B cell (primary cell): ENCODE measurements at regions not wholly inside any gene's neighbourhood (a gene's known extent, or its start where the extent isn't known, plus 50 kb on each side); places are given as distances from the start of the nearest gene placed in this dataset.
"Not testable (repeated sequence)": the region's sequence is repeated elsewhere in the genome, so short reads cannot be mapped to it uniquely, and the experiment has no call there.

Experiments
- ATAC-seq: fragments of 200-7000 bp; cut with Tn5 transposase; one replicate; pipeline ENCODE4 v1.10.0; 2021; ENCODE audit warnings: low read depth, mild to moderate bottlenecking, moderate number of reproducible peaks, moderate library complexity
- CTCF ChIA-PET: fragments of 350-600 bp; sonication (Branson Sonifier 250); formaldehyde crosslinking; loops from one replicate; lab custom pipeline; 2021; ENCODE audit warnings: antibody characterized with exemption, inconsistent platforms; lab: Charles Lee
- POLR2A ChIA-PET: fragments of 350-600 bp; sonication (Branson Sonifier 250); formaldehyde crosslinking; loops from one replicate; lab custom pipeline; 2021; ENCODE audit warnings: antibody characterized with exemption; lab: Charles Lee
- DNase-seq: peaks from one replicate; pipeline ENCODE4 v3.0.0; 2013
- H2AFZ ChIP-seq: 2 replicates; pipeline ENCODE4 v1.6.1; 2012; ENCODE audit warnings: mild to moderate bottlenecking, low read depth, low read length; ENCODE audit not compliant: insufficient read depth, poor library complexity, severe bottlenecking
- H3K27ac ChIP-seq, 2 donors: 1 replicate in 1 of 2; 2 replicates in 1 of 2; pipeline ENCODE4 v1.5.1; 2012 to 2013; ENCODE audit warnings: low read length in 2 of 2, mild to moderate bottlenecking in 2 of 2, moderate library complexity in 1 of 2
- H3K27me3 ChIP-seq, 4 experiments: fragments of 200-600 bp in 1 of 4; sonication (generic) in 1 of 4; replicated peaks in 1 of 4; 1 replicate in 2 of 4; 2 replicates in 2 of 4; pipeline versions ENCODE4 v1.6.1 to v1.7.0; 2013 to 2016; ENCODE audit warnings: low read length in 3 of 4, mild to moderate bottlenecking in 2 of 4, mixed read lengths in 1 of 4, moderate library complexity in 1 of 4; ENCODE audit not compliant: insufficient read depth in 4 of 4, control insufficient read depth in 3 of 4; ENCODE audit errors: control extremely low read depth in 1 of 4
- H3K36me3 ChIP-seq, 2 experiments: replicated peaks in 1 of 2; 1 replicate in 1 of 2; 2 replicates in 1 of 2; pipeline versions ENCODE4 v1.6.1 to v1.7.1; 2013; ENCODE audit warnings: low read length in 1 of 2; ENCODE audit not compliant: insufficient read depth in 2 of 2, control insufficient read depth in 1 of 2; ENCODE audit errors: control extremely low read depth in 1 of 2, extremely low read depth in 1 of 2
- H3K4me1 ChIP-seq, 2 donors: fragments of 200-600 bp in 1 of 2; sonication (generic) in 1 of 2; 1 replicate in 1 of 2; 2 replicates in 1 of 2; pipeline versions ENCODE4 v1.5.1 to v1.6.1; 2013 to 2017; ENCODE audit warnings: low read length in 2 of 2; ENCODE audit not compliant: control insufficient read depth in 2 of 2, insufficient read depth in 2 of 2
- H3K4me2 ChIP-seq: replicated peaks from 2 replicates; pipeline ENCODE3; 2012; ENCODE audit warnings: mild to moderate bottlenecking, low read depth, low read length; ENCODE audit not compliant: poor library complexity, severe bottlenecking
- H3K4me3 ChIP-seq, 5 experiments: fragments of 200-600 bp in 1 of 5; sonication (generic) in 1 of 5; 1 replicate in 3 of 5; 2 replicates in 2 of 5; pipeline versions ENCODE4 v1.5.1 to v1.7.0; 2011 to 2016; ENCODE audit warnings: low read length in 4 of 5, mild to moderate bottlenecking in 4 of 5, low read depth in 2 of 5, control low read depth in 1 of 5, moderate library complexity in 1 of 5; ENCODE audit not compliant: insufficient read depth in 1 of 5; ENCODE audit errors: control extremely low read depth in 1 of 5, extremely low read depth in 1 of 5
- H3K79me2 ChIP-seq: fragments of 200-600 bp; sonication (generic); one replicate; pipeline ENCODE4 v1.6.0; 2016; ENCODE audit warnings: low read length; ENCODE audit not compliant: control insufficient read depth, insufficient read depth
- H3K9ac ChIP-seq: fragments of 200-600 bp; sonication (generic); 2 replicates; pipeline ENCODE4 v1.6.1; 2017; ENCODE audit warnings: mild to moderate bottlenecking, low read length, moderate library complexity
- H3K9me3 ChIP-seq, 3 donors: one replicate each; pipeline versions ENCODE4 v1.6.1 to v1.7.1; 2013; ENCODE audit warnings: low read length in 2 of 3; ENCODE audit not compliant: control insufficient read depth in 2 of 3, insufficient read depth in 1 of 3; ENCODE audit errors: control extremely low read depth in 1 of 3
- H4K20me1 ChIP-seq: 2 replicates; pipeline ENCODE4 v1.6.0; 2012; ENCODE audit warnings: mild to moderate bottlenecking, low read length; ENCODE audit not compliant: insufficient read depth, control insufficient read depth, poor library complexity, severe bottlenecking
- H3K27ac Mint-ChIP-seq: one replicate; pipeline ENCODE4 v1.8.0; 2021; ENCODE audit warnings: mixed read lengths
- H3K27me3 Mint-ChIP-seq: one replicate; pipeline ENCODE4 v1.8.0; 2021; ENCODE audit warnings: mixed read lengths
- H3K4me1 Mint-ChIP-seq: one replicate; pipeline ENCODE4 v1.8.0; 2021; ENCODE audit warnings: mixed read lengths
- H3K4me3 Mint-ChIP-seq: one replicate; pipeline ENCODE4 v1.8.0; 2021; ENCODE audit warnings: mixed read lengths
- H3K9me3 Mint-ChIP-seq: one replicate; pipeline ENCODE4 v1.8.0; 2022; ENCODE audit warnings: mixed read lengths; ENCODE audit not compliant: insufficient read depth
- WGBS: methylation state at CpG from one replicate; pipeline ENCODE4 v1.1.5; 2013; ENCODE audit warnings: missing lambda C conversion rate; ENCODE audit not compliant: insufficient coverage; 5-methylcytosine and 5-hydroxymethylcytosine counted together
- intact Hi-C: fragments of 100-400 bp; cut with micrococcal nuclease; formaldehyde crosslinking; loops from one replicate; pipeline ENCODE4 v1.10.0; 2022

- H3K4me1 ChIP-seq, H3K79me2 ChIP-seq, H3K27me3 Mint-ChIP-seq, H3K9me3 Mint-ChIP-seq, POLR2A ChIA-PET, DNase-seq, H4K20me1 ChIP-seq, H3K4me2 ChIP-seq, H3K9me3 ChIP-seq, H3K27me3 ChIP-seq, ATAC-seq, H3K4me3 ChIP-seq, intact Hi-C loops, CTCF ChIA-PET, H2AFZ ChIP-seq, H3K36me3 ChIP-seq, H3K9ac ChIP-seq: not testable (repeated sequence)
- Mint-ChIP-seq H3K4me3 (peak overlapping the region; percentile 98), H3K4me1 (peaks cover 24% of the 10 kb centered on the region), H3K27ac (peak overlapping the region; percentile 100)
- H3K27ac ChIP-seq, result peak overlapping the region in 1 of 2 donors; percentile 98
- no CpG with 5 or more reads among the region's 10 CpGs for WGBS
Observed at GRCh38 chr1:149635290-149635899, 51.7 kb downstream of the PPIAL4C start.

GRCh38 chr1:149636286-149637122 lies 52.9 kb downstream of the PPIAL4C start:
- H3K36me3 ChIP-seq, intact Hi-C loops, H3K4me1 ChIP-seq, H3K9me3 ChIP-seq, H3K9me3 Mint-ChIP-seq, H4K20me1 ChIP-seq, H3K27me3 Mint-ChIP-seq, CTCF ChIA-PET, H3K27me3 ChIP-seq, POLR2A ChIA-PET, H3K79me2 ChIP-seq: not testable (repeated sequence)
- Histone ChIP-seq H3K4me3 (peak overlapping the region; percentile 47 to 64 (median 58)), H3K4me2 (peak overlapping the region; percentile 47), H2AFZ (peak overlapping the region; percentile 78), H3K9ac (peak overlapping the region; percentile 93), H3K27ac (peak overlapping the region; percentile 90 to 98)
- ATAC-seq, result peak; percentile 92
- peak overlapping the region; percentile 98 for H3K4me3 Mint-ChIP-seq
- peak overlapping the region; percentile 100 for H3K27ac Mint-ChIP-seq
- peaks cover 22% of the 10 kb centered on the region for H3K4me1 Mint-ChIP-seq
- DNase-seq, result peak; percentile 92
- WGBS, result 0% methylated on average over 25 of the region's 41 CpGs

- H3K36me3 ChIP-seq, H3K4me3 ChIP-seq, H3K27ac ChIP-seq, H3K4me3 Mint-ChIP-seq, H3K4me2 ChIP-seq, DNase-seq, H3K4me1 ChIP-seq, ATAC-seq, H3K9me3 Mint-ChIP-seq, H3K27ac Mint-ChIP-seq, H3K9ac ChIP-seq, H3K79me2 ChIP-seq, H3K27me3 ChIP-seq, H4K20me1 ChIP-seq, H2AFZ ChIP-seq, H3K9me3 ChIP-seq, CTCF ChIA-PET, intact Hi-C loops, POLR2A ChIA-PET, H3K27me3 Mint-ChIP-seq: not testable (repeated sequence)
- H3K4me1 Mint-ChIP-seq, result peaks cover 19% of the 10 kb centered on the region
- 91% methylated on average over 8 of the region's 8 CpGs for WGBS
Observed at GRCh38 chr1:149638481-149638880, 54.8 kb downstream of the PPIAL4C start.
